Astrocyte (in vitro differentiated cells and primary cell): ENCODE measurements at regions not wholly inside any gene's neighbourhood (a gene's known extent, or its start where the extent isn't known, plus 50 kb on each side); places are given as distances from the start of the nearest gene placed in this dataset.

Experiments used
- DNase-seq: peaks from one replicate; pipeline ENCODE4 v3.0.0-alpha.2; 2010; ENCODE audit warnings: low read depth
- FAIRE-seq: peaks from 2 replicates; lab custom pipeline; 2011; peaks lifted over from hg19 to GRCh38; lab: Jason Lieb, UNC
- H2AFZ ChIP-seq: 2 replicates; pipeline ENCODE4 v1.6.0; 2012; ENCODE audit warnings: low read depth, low read length, inconsistent platforms
- H3K27ac ChIP-seq: 2 replicates; pipeline ENCODE4 v1.5.1; 2011; ENCODE audit warnings: low read depth, low read length, inconsistent platforms
- H3K27me3 ChIP-seq: 2 replicates; pipeline ENCODE4 v1.6.0; 2011; ENCODE audit warnings: low read length, inconsistent platforms; ENCODE audit not compliant: insufficient read depth
- H3K36me3 ChIP-seq: 2 replicates; pipeline ENCODE4 v1.5.1; 2011; ENCODE audit warnings: low read length, inconsistent platforms; ENCODE audit not compliant: insufficient read depth
- H3K4me1 ChIP-seq: 2 replicates; pipeline ENCODE4 v1.5.1; 2011; ENCODE audit warnings: low read length, inconsistent platforms; ENCODE audit not compliant: insufficient read depth
- H3K4me2 ChIP-seq: 2 replicates; pipeline ENCODE4 v1.6.0; 2012; ENCODE audit warnings: low read length, inconsistent platforms
- H3K4me3 ChIP-seq: 2 replicates; pipeline ENCODE4 v1.5.1; 2011; ENCODE audit warnings: low read depth, mild to moderate bottlenecking, low read length, inconsistent platforms; ENCODE audit not compliant: insufficient read depth
- H3K79me2 ChIP-seq: 2 replicates; pipeline ENCODE4 v1.6.0; 2012; ENCODE audit warnings: mild to moderate bottlenecking, low read length, inconsistent platforms; ENCODE audit not compliant: insufficient read depth
- H3K9ac ChIP-seq: 2 replicates; pipeline ENCODE4 v1.6.0; 2012; ENCODE audit warnings: mild to moderate bottlenecking, low read length, inconsistent platforms
- H3K9me3 ChIP-seq: 2 replicates; pipeline ENCODE4 v1.5.1; 2012; ENCODE audit warnings: low read depth, mild to moderate bottlenecking, low read length, inconsistent platforms; ENCODE audit not compliant: insufficient read depth
- H4K20me1 ChIP-seq: 2 replicates; pipeline ENCODE4 v1.6.0; 2012; ENCODE audit warnings: low read length, inconsistent platforms; ENCODE audit not compliant: insufficient read depth
- H3K27ac Mint-ChIP-seq: one replicate; pipeline ENCODE4 v1.8.0; 2021; ENCODE audit warnings: mild to moderate bottlenecking, mixed read lengths; ENCODE audit not compliant: unreplicated experiment
- H3K27me3 Mint-ChIP-seq: one replicate; pipeline ENCODE4 v1.8.0; 2021; ENCODE audit warnings: low read depth, mixed read lengths; ENCODE audit not compliant: unreplicated experiment
- H3K36me3 Mint-ChIP-seq: one replicate; pipeline ENCODE4 v1.8.0; 2021; ENCODE audit warnings: low read depth, mixed read lengths; ENCODE audit not compliant: unreplicated experiment
- H3K4me1 Mint-ChIP-seq: one replicate; pipeline ENCODE4 v1.8.0; 2021; ENCODE audit warnings: low read depth, mixed read lengths; ENCODE audit not compliant: unreplicated experiment
- H3K4me3 Mint-ChIP-seq: one replicate; pipeline ENCODE4 v1.8.0; 2021; ENCODE audit warnings: mild to moderate bottlenecking, moderate library complexity, mixed read lengths; ENCODE audit not compliant: unreplicated experiment
- H3K9me3 Mint-ChIP-seq: one replicate; pipeline ENCODE4 v1.8.0; 2021; ENCODE audit warnings: mild to moderate bottlenecking, mixed read lengths; ENCODE audit not compliant: unreplicated experiment
- EZH2 ChIP-seq: IDR thresholded peaks from 2 replicates; pipeline ENCODE4 v1.6.1; 2012; ENCODE audit warnings: mild to moderate bottlenecking, low read length, inconsistent platforms; ENCODE audit not compliant: insufficient read depth
- TF ChIP-seq, protein P1 (sequence below): IDR thresholded peaks from 2 replicates; pipeline ENCODE4 v1.5.1; 2011; ENCODE audit warnings: low read depth, mild to moderate bottlenecking, inconsistent platforms, low read length, moderate library complexity; ENCODE audit not compliant: insufficient read depth

DNA sequence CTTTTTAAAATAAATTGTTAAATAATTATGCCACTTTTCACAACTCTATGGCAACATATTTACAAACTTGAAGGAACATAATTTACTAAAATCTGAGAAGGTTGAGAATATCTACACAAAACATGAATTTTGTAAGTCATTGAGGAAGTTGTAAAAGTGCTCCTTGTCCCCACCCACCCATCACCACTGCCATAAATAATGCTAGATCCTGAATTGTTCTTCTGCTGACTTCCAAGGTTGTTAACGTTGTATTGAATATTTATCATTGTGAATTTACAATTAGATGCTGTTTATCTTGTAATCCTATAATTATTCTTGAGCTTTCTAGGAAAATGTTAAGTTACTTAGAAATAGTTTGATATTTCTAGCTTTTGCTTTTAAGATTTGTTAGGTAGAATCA, 908.0 kb upstream of the COX7C start:
- no peak for FAIRE-seq
- no peaks in the 10 kb centered on the region for H3K4me1 Mint-ChIP-seq
- no peaks in the 10 kb centered on the region for H3K27me3 ChIP-seq
- H3K9ac ChIP-seq: no peak overlapping the region
- DNase-seq: no peak
- no peaks in the 10 kb centered on the region for H3K79me2 ChIP-seq
- no peak overlapping the region for H3K4me3 ChIP-seq
- no peaks in the 10 kb centered on the region for H4K20me1 ChIP-seq
- no peaks in the 10 kb centered on the region for H3K36me3 Mint-ChIP-seq
- H3K36me3 ChIP-seq: no peaks in the 10 kb centered on the region
- H3K9me3 Mint-ChIP-seq: no peaks in the 10 kb centered on the region
- H3K4me1 ChIP-seq: no peaks in the 10 kb centered on the region
- TF ChIP-seq, protein P1, sequence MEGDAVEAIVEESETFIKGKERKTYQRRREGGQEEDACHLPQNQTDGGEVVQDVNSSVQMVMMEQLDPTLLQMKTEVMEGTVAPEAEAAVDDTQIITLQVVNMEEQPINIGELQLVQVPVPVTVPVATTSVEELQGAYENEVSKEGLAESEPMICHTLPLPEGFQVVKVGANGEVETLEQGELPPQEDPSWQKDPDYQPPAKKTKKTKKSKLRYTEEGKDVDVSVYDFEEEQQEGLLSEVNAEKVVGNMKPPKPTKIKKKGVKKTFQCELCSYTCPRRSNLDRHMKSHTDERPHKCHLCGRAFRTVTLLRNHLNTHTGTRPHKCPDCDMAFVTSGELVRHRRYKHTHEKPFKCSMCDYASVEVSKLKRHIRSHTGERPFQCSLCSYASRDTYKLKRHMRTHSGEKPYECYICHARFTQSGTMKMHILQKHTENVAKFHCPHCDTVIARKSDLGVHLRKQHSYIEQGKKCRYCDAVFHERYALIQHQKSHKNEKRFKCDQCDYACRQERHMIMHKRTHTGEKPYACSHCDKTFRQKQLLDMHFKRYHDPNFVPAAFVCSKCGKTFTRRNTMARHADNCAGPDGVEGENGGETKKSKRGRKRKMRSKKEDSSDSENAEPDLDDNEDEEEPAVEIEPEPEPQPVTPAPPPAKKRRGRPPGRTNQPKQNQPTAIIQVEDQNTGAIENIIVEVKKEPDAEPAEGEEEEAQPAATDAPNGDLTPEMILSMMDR: no peak
- TF ChIP-seq EZH2: no peak
- H3K4me3 Mint-ChIP-seq: no peak overlapping the region
- H3K9me3 ChIP-seq: no peaks in the 10 kb centered on the region
- H3K27ac Mint-ChIP-seq: no peak overlapping the region
- no peak overlapping the region for H3K4me2 ChIP-seq
- no peak overlapping the region for H3K27ac ChIP-seq
- H2AFZ ChIP-seq: no peak overlapping the region
- H3K27me3 Mint-ChIP-seq: no peaks in the 10 kb centered on the region

DNA sequence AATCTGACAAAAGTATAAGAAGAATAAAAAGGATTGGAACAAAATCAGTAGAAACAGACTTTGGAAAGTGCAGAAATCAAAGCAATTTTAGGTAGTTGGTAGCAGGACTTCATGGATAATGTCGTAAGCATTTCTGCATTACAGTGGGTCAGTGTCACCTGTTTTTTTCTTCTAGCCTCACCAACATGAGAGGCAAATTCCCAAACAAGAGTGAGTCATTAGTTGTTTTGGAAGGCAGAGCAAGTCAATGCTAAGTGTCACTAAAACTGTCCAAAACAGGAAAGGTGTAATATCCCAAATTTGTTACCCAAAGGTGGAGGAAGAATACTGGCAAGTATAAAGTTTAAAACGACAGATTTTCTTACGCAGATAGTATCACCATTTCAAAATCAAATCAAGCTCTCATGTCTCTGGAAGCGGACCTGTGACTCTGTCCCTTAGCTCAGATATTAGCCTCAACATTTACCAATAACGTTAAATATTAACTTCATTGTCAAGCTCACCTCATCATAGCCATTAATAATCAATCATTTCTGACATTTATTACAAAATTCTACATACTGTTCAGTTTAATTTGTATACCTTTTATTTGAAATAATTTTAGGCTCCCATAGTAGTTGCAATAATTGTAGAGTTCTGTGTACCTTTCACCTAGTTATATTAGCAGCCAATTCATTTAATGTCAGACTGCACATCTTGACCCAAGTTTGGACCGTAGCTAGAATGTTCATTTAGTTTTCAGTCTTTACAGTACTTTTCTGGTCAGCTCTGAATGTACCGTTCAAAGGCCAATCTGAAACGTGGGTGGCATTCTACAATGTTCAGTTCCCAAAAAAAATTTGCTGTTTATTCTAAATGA, 901.2 kb upstream of the COX7C start:
- no peak overlapping the region for H3K27ac Mint-ChIP-seq
- H2AFZ ChIP-seq: no peak overlapping the region

More for the DNA sequence above, 901.2 kb upstream of the COX7C start:
- Histone ChIP-seq H3K27me3 (no peaks in the 10 kb centered on the region), H3K9ac (no peak overlapping the region), H3K9me3 (no peaks in the 10 kb centered on the region), H4K20me1 (no peaks in the 10 kb centered on the region), H3K27ac (no peak overlapping the region), H3K4me1 (no peaks in the 10 kb centered on the region), H3K4me3 (no peak overlapping the region), H3K79me2 (no peaks in the 10 kb centered on the region), H3K4me2 (no peak overlapping the region), H3K36me3 (no peaks in the 10 kb centered on the region)
- H3K36me3 Mint-ChIP-seq: no peaks in the 10 kb centered on the region
- no peaks in the 10 kb centered on the region for H3K27me3 Mint-ChIP-seq
- H3K4me1 Mint-ChIP-seq: no peaks in the 10 kb centered on the region
- no peaks in the 10 kb centered on the region for H3K9me3 Mint-ChIP-seq
- no peak for FAIRE-seq
- TF ChIP-seq, protein P1: no peak
- no peak for TF ChIP-seq EZH2
- DNase-seq: no peak
- no peak overlapping the region for H3K4me3 Mint-ChIP-seq
